ENCODE measurements at regions not wholly inside any gene's neighbourhood (a gene's known extent, or its start where the extent isn't known, plus 50 kb on each side); places are given as distances from the start of the nearest gene placed in this dataset.

DNA sequence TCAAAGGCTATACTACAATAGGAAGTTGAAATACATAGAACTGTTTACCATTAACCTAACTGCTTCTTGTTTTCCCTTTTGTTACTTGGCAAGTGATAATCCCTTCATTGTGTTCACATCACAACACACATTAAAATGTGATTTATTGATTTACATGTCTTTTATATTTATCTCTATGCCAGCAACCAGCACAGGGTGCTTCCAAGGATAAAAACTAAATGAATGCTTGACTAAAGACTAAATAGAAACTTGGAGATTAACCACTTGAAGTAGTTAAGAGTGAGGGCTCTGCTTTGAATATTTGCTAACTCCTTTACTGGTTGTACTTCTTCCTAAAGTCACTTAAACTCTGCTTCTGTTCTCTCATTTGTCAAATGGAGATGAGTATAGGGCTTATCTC is 1730.6 kb downstream of the EFNA5 start:
- no peak for TF ChIP-seq FOXP2 (optimal IDR thresholded peaks at IDR 0.05; ENCODE audit: borderline replicate concordance, extremely low read depth, extremely low read length, insufficient read depth)
- TF ChIP-seq TAF1 (IDR thresholded peaks at IDR 0.05; ENCODE audit: borderline replicate concordance, insufficient read depth, low read length): no peak
- no peak for TF ChIP-seq POLR2AphosphoS5 (IDR thresholded peaks at IDR 0.05; ENCODE audit: low read depth, low read length)
- TF ChIP-seq, protein P1, sequence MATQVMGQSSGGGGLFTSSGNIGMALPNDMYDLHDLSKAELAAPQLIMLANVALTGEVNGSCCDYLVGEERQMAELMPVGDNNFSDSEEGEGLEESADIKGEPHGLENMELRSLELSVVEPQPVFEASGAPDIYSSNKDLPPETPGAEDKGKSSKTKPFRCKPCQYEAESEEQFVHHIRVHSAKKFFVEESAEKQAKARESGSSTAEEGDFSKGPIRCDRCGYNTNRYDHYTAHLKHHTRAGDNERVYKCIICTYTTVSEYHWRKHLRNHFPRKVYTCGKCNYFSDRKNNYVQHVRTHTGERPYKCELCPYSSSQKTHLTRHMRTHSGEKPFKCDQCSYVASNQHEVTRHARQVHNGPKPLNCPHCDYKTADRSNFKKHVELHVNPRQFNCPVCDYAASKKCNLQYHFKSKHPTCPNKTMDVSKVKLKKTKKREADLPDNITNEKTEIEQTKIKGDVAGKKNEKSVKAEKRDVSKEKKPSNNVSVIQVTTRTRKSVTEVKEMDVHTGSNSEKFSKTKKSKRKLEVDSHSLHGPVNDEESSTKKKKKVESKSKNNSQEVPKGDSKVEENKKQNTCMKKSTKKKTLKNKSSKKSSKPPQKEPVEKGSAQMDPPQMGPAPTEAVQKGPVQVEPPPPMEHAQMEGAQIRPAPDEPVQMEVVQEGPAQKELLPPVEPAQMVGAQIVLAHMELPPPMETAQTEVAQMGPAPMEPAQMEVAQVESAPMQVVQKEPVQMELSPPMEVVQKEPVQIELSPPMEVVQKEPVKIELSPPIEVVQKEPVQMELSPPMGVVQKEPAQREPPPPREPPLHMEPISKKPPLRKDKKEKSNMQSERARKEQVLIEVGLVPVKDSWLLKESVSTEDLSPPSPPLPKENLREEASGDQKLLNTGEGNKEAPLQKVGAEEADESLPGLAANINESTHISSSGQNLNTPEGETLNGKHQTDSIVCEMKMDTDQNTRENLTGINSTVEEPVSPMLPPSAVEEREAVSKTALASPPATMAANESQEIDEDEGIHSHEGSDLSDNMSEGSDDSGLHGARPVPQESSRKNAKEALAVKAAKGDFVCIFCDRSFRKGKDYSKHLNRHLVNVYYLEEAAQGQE (IDR thresholded peaks at IDR 0.05; ENCODE audit: insufficient read depth in 1 of 2, low read depth in 2 of 2, low read length in 2 of 2): no peak
- TF ChIP-seq SIN3A (IDR thresholded peaks at IDR 0.05; ENCODE audit: borderline replicate concordance, insufficient read depth, low read length): no peak

Data from PFSK-1 (cell line).